Prostate gland (tissue), 2 donors: ENCODE measurements at regions not wholly inside any gene's neighbourhood (a gene's known extent, or its start where the extent isn't known, plus 50 kb on each side); places are given as distances from the start of the nearest gene placed in this dataset.
"Not testable (repeated sequence)": the region's sequence is repeated elsewhere in the genome, so short reads cannot be mapped to it uniquely, and the experiment has no call there.

Experiments used
- CTCF ChIP-seq, 4 experiments: fragments of 200-600 bp in 2 of 4; fragments of 450-650 bp in 2 of 4; sonication (generic) in 2 of 4; IDR thresholded peaks; 1 replicate in 3 of 4; 2 replicates in 1 of 4; pipeline ENCODE4 v1.5.1; 2016 to 2019; ENCODE audit warnings: antibody characterized with exemption in 4 of 4, mild to moderate bottlenecking in 2 of 4, moderate library complexity in 2 of 4
- POLR2AphosphoS5 ChIP-seq: sonication (generic); formaldehyde crosslinking; IDR thresholded peaks from one replicate; pipeline ENCODE4 v1.6.1; 2017; ENCODE audit warnings: antibody characterized with exemption

GRCh38 chrY:9184827-9185226 lies 152.4 kb upstream of the TSPY4 start:
- TF ChIP-seq CTCF (IDR thresholded peaks at IDR 0.05); POLR2AphosphoS5: not testable (repeated sequence)
